ENCODE measurements at regions not wholly inside any gene's neighbourhood (a gene's known extent, or its start where the extent isn't known, plus 50 kb on each side); places are given as distances from the start of the nearest gene placed in this dataset.

DNA sequence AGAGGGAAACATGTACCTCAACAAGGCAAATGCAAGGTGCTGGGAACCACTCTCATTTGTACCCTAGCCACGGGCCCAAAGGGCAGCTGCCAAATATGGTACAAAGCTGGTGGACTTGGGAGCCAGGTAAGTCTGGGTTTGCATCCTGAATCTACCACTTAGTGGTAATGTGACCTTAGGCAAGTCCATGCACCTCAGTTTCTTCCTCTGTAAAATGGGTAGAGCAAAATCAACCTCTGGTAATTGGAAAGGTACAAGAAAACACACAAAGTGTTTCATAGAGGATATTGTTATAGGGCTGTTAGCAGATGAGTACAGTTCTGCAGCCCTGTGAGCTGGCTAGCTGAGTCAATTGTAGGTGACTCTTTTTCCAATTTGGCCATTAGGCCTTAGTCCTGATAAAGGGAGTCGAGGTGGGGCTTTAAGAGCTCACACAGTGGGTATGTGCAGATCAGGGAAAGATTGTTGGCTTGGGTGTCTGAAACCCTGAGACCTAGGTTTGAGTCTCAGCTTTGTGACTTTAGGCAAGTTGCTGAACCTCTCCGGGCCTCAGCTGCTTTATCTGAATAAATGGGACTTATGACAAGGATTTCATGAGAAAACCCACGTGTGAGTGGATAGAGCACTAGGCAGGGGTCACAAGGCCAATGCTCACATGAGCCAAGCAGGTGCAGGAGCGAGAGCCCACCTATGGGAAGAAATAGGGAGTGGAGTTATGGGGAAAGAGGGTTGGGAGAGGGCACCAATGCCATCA lies 121.3 kb upstream of the GDF10 start:
- H3K27me3 ChIP-seq: no peaks in the 10 kb centered on the region
- H3K36me3 ChIP-seq: no peaks in the 10 kb centered on the region
- H3K27ac ChIP-seq: no peak overlapping the region
- H3K4me3 ChIP-seq: no peak overlapping the region
- no peaks in the 10 kb centered on the region for H3K9me3 ChIP-seq
- intact Hi-C loops (cut with DNase I; ENCODE audit: low total_unique reads): no loop called here
- TF ChIP-seq, protein P1, sequence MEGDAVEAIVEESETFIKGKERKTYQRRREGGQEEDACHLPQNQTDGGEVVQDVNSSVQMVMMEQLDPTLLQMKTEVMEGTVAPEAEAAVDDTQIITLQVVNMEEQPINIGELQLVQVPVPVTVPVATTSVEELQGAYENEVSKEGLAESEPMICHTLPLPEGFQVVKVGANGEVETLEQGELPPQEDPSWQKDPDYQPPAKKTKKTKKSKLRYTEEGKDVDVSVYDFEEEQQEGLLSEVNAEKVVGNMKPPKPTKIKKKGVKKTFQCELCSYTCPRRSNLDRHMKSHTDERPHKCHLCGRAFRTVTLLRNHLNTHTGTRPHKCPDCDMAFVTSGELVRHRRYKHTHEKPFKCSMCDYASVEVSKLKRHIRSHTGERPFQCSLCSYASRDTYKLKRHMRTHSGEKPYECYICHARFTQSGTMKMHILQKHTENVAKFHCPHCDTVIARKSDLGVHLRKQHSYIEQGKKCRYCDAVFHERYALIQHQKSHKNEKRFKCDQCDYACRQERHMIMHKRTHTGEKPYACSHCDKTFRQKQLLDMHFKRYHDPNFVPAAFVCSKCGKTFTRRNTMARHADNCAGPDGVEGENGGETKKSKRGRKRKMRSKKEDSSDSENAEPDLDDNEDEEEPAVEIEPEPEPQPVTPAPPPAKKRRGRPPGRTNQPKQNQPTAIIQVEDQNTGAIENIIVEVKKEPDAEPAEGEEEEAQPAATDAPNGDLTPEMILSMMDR (IDR thresholded peaks at IDR 0.05): no peak
- H3K4me1 ChIP-seq: peaks cover 0 to 6% (median 0%) of the 10 kb centered on the region in 4 donors
- no peak for DNase-seq

DNA sequence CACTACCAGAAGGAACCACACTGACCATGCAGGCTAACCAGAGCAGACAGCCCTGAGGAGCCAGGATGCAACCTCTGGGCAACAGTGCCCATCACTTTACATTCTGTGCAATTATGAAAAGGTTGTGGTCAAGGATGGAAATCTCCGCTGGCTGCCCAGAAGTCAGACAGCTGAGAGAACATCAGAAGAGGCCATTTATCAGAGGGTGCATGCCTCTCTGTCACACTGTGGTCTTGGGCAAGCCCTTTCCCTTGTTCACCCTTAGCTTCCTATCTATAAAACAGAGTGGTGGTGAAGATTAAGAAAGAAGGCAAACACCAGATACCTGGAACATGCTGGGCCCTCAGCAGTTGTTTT lies 120.7 kb upstream of the GDF10 start:
- no peak overlapping the region for H3K4me3 ChIP-seq
- H3K27me3 ChIP-seq: no peaks in the 10 kb centered on the region
- TF ChIP-seq, protein P1 (IDR thresholded peaks at IDR 0.05): no peak
- no peaks in the 10 kb centered on the region for H3K36me3 ChIP-seq
- H3K27ac ChIP-seq: no peak overlapping the region
- no peak for DNase-seq
- H3K4me1 ChIP-seq: peaks cover 0 to 11% (median 0%) of the 10 kb centered on the region in 4 donors
- H3K9me3 ChIP-seq: no peaks in the 10 kb centered on the region
- intact Hi-C loops (cut with DNase I; ENCODE audit: low total_unique reads): no loop called here

DNA sequence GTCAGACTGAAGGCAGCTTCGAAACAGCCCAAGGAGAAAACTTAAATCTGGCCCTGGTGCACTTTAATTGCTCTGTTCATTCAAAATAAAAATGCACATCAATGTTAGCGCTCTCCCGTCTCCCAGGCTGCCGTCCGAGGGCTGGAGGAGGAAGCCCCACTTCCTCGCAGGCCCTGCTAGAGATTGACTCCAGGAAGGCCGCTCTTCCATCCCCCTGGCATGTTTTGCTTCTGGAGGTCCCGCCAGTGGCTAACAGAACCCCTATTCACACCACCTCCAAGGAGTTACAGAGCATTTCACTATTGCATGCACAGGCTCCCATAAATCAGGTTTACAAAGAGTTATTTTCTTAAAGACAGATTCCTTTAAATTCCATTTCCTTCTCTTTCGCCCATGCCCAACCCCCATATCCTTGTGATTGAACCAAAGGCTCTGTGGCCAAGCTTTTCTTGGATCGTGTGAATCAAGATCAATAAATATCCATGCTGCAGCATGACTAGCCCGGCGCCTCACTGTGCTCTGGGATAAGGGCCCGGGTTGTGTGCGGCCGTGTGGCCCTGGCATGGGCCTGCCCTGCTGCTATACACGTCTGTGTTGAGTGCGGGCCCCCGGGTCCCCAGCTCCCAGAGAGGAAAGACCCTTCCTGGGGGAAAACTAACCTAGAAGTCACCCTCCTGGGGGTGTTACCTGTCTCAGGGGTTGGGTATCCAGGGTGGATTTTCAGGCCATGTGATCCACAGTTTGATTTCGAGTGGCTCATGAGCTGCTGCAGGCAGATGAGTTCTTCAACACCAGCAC lies 118.7 kb upstream of the GDF10 start:
- Histone ChIP-seq H3K27me3 (no peaks in the 10 kb centered on the region), H3K4me3 (no peak overlapping the region), H3K36me3 (no peaks in the 10 kb centered on the region), H3K4me1 (peaks cover 0 to 11% (median 0%) of the 10 kb centered on the region in 4 donors), H3K9me3 (no peaks in the 10 kb centered on the region), H3K27ac (no peak overlapping the region)
- TF ChIP-seq, protein P1 (IDR thresholded peaks at IDR 0.05): no peak
- intact Hi-C loops (cut with DNase I; ENCODE audit: low total_unique reads): no loop called here
- no peak for DNase-seq

DNA sequence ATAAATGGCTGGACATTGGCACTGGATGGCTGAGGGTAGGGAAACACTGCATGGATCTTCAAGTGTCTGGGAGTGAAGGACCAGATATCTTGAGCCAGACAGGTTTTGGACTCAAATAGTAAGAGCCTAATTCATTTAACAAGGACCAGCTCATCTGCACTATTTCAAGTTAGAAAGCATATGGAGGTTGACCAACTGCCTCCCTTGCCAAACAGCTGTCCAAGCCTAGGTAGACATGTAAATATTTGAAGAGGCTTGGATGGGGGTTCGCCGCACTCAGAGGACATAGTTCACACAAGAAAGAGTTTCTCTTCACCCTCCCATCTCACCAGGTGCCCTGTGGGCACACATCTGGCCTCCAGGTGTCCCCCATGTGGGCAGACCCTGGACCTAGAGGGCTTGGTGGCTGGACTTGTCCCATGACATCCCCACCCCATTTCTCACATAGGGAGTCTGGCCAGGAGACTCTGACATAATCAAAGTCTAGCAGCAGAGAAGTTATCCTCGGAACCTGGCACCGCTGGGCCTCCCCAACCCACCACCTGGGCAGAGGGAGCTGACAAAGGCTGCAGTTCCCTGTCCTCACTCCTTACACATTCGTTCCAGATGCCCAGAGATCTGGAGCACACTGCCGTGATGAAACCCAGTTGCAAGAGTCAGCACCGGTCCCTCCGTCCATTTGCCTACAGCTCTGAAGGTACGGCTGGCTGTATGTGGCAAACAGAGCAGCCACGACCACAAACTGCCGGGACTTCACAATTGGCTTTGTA lies 116.9 kb upstream of the GDF10 start:
- TF ChIP-seq, protein P1 (IDR thresholded peaks at IDR 0.05): no peak
- no peaks in the 10 kb centered on the region for H3K27me3 ChIP-seq
- no peaks in the 10 kb centered on the region for H3K9me3 ChIP-seq
- no peak overlapping the region for H3K4me3 ChIP-seq
- H3K36me3 ChIP-seq: no peaks in the 10 kb centered on the region
- intact Hi-C loops (cut with DNase I; ENCODE audit: low total_unique reads): no loop called here
- DNase-seq: no peak
- H3K27ac ChIP-seq: peak overlapping the region; percentile 53 to 58
- H3K4me1 ChIP-seq: peaks cover 0 to 11% (median 0%) of the 10 kb centered on the region in 4 donors

DNA sequence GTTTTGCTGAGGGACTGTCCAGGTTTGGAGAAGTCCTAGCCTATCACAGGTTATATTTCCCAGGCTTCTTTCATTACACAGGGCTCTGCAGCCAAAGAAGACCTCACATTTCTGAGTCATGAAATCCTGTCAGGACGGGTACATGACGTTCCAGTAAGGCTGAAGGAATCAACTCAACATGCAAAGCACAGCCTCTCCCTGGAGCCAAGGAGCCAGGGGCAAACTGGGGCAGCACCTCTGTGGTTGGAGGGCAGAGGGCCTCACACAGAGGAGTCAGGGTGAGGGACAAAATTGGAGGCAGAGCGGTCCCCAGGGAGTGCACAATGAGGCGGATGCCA lies 116.3 kb upstream of the GDF10 start:
- Histone ChIP-seq H3K4me1 (peaks cover 0 to 11% (median 0%) of the 10 kb centered on the region in 4 donors), H3K9me3 (no peaks in the 10 kb centered on the region), H3K36me3 (no peaks in the 10 kb centered on the region), H3K27ac (peak overlapping the region; percentile 53 to 58), H3K27me3 (no peaks in the 10 kb centered on the region), H3K4me3 (no peak overlapping the region)
- peak; percentile 51 to 81 for DNase-seq
- TF ChIP-seq, protein P1 (IDR thresholded peaks at IDR 0.05): no peak
- intact Hi-C loops (cut with DNase I; ENCODE audit: low total_unique reads): no loop called here
